Smooth muscle cell (in vitro differentiated cells): ENCODE measurements at regions not wholly inside any gene's neighbourhood (a gene's known extent, or its start where the extent isn't known, plus 50 kb on each side); places are given as distances from the start of the nearest gene placed in this dataset.

Experiments
- DNase-seq: peaks from one replicate; lab custom pipeline; 2025; ENCODE audit not compliant: unreplicated experiment; lab: John Stamatoyannopoulos, UW
- H2AFZ ChIP-seq: fragments of 200-600 bp; sonication (generic); 2 replicates; pipeline ENCODE4 v1.6.0; 2016; ENCODE audit warnings: antibody characterized with exemption, low read depth, mild to moderate bottlenecking
- H3F3A ChIP-seq: fragments of 200-600 bp; sonication (generic); 2 replicates; pipeline ENCODE4 v1.6.0; 2017; ENCODE audit warnings: antibody characterized with exemption, low read depth
- H3K27ac ChIP-seq: fragments of 200-600 bp; sonication (generic); 2 replicates; pipeline ENCODE4 v1.5.1; 2016; ENCODE audit warnings: low read depth, mild to moderate bottlenecking
- H3K27me3 ChIP-seq: fragments of 200-600 bp; sonication (generic); 2 replicates; pipeline ENCODE4 v1.6.1; 2016; ENCODE audit warnings: low read depth, mild to moderate bottlenecking
- H3K36me3 ChIP-seq: fragments of 200-600 bp; sonication (generic); 2 replicates; pipeline ENCODE4 v1.5.1; 2016; ENCODE audit warnings: low read depth
- H3K4me1 ChIP-seq: fragments of 200-600 bp; sonication (generic); 2 replicates; pipeline ENCODE4 v1.5.1; 2016; ENCODE audit warnings: low read depth
- H3K4me2 ChIP-seq: fragments of 200-600 bp; sonication (generic); 2 replicates; pipeline ENCODE4 v1.6.0; 2016; ENCODE audit warnings: mild to moderate bottlenecking
- H3K4me3 ChIP-seq: fragments of 200-600 bp; sonication (generic); 2 replicates; pipeline ENCODE4 v1.5.1; 2016; ENCODE audit warnings: mild to moderate bottlenecking
- H3K79me2 ChIP-seq: fragments of 200-600 bp; sonication (generic); 2 replicates; pipeline ENCODE4 v1.6.0; 2016; ENCODE audit warnings: low read depth, mild to moderate bottlenecking
- H3K9ac ChIP-seq: fragments of 200-600 bp; sonication (generic); 2 replicates; pipeline ENCODE4 v1.6.0; 2016; ENCODE audit warnings: low read depth
- H3K9me3 ChIP-seq: fragments of 200-600 bp; sonication (generic); replicated peaks from 2 replicates; pipeline ENCODE4 v1.5.1; 2016; ENCODE audit warnings: low read depth
- H4K20me1 ChIP-seq: fragments of 200-600 bp; sonication (generic); 2 replicates; pipeline ENCODE4 v1.6.0; 2016; ENCODE audit warnings: low read depth
- CTCF ChIP-seq: fragments of 200-600 bp; sonication (generic); IDR thresholded peaks from 2 replicates; pipeline ENCODE4 v1.5.1; 2017; ENCODE audit warnings: borderline replicate concordance, mild to moderate bottlenecking, antibody characterized with exemption; ENCODE audit not compliant: insufficient read depth, poor library complexity, severe bottlenecking
- WGBS: methylation state at CpG from one replicate; pipeline ENCODE4 v1.1.7; 2016; ENCODE audit warnings: low lambda C conversion rate; 5-methylcytosine and 5-hydroxymethylcytosine counted together

GRCh38 chr4:174405923-174406322 is 116.4 kb downstream of the HPGD start:
- H3K36me3 ChIP-seq, result no peaks in the 10 kb centered on the region
- peaks cover 20% of the 10 kb centered on the region for H3K4me1 ChIP-seq
- no peak overlapping the region for H2AFZ ChIP-seq
- H3K4me2 ChIP-seq, result no peak overlapping the region
- DNase-seq, result no peak
- TF ChIP-seq CTCF, result no peak
- no peak overlapping the region for H3K4me3 ChIP-seq
- WGBS, result 96% methylated on average over 3 of the region's 3 CpGs
- H3K27ac ChIP-seq, result no peak overlapping the region
- H3K9me3 ChIP-seq, result no peaks in the 10 kb centered on the region
- H3F3A ChIP-seq, result no peaks in the 10 kb centered on the region
- no peaks in the 10 kb centered on the region for H3K79me2 ChIP-seq
- H3K9ac ChIP-seq, result no peak overlapping the region
- H4K20me1 ChIP-seq, result no peaks in the 10 kb centered on the region
- no peaks in the 10 kb centered on the region for H3K27me3 ChIP-seq

- Histone ChIP-seq H3K4me2 (no peak overlapping the region), H3K4me3 (no peak overlapping the region), H3K9me3 (no peaks in the 10 kb centered on the region), H3K79me2 (no peaks in the 10 kb centered on the region), H3K9ac (no peak overlapping the region), H2AFZ (no peak overlapping the region), H3F3A (no peaks in the 10 kb centered on the region), H3K27me3 (no peaks in the 10 kb centered on the region), H3K27ac (no peak overlapping the region), H3K4me1 (peaks cover 22% of the 10 kb centered on the region), H3K36me3 (no peaks in the 10 kb centered on the region), H4K20me1 (no peaks in the 10 kb centered on the region)
- WGBS, result 100% methylated on average over 1 of the region's 1 CpG
- no peak for DNase-seq
- no peak for TF ChIP-seq CTCF
Observed at GRCh38 chr4:174404677-174405076, 117.6 kb downstream of the HPGD start.

- no peak overlapping the region for H3K9ac ChIP-seq
- peak overlapping the region; percentile 36 for H2AFZ ChIP-seq
- no peak overlapping the region for H3K27ac ChIP-seq
- peaks cover 22% of the 10 kb centered on the region for H3K4me1 ChIP-seq
- no peaks in the 10 kb centered on the region for H3F3A ChIP-seq
- no peaks in the 10 kb centered on the region for H3K79me2 ChIP-seq
- DNase-seq, result no peak
- no peaks in the 10 kb centered on the region for H3K27me3 ChIP-seq
- no peak overlapping the region for H3K4me3 ChIP-seq
- WGBS, result 80% methylated on average over 6 of the region's 6 CpGs
- no peak overlapping the region for H3K4me2 ChIP-seq
- no peaks in the 10 kb centered on the region for H3K9me3 ChIP-seq
- H4K20me1 ChIP-seq, result no peaks in the 10 kb centered on the region
- H3K36me3 ChIP-seq, result no peaks in the 10 kb centered on the region
- no peak for TF ChIP-seq CTCF
Observed at GRCh38 chr4:174403177-174403543, 119.1 kb downstream of the HPGD start.

- Histone ChIP-seq H3K4me3 (no peak overlapping the region), H3K4me2 (no peak overlapping the region), H3K79me2 (no peaks in the 10 kb centered on the region), H3K27ac (peak overlapping the region; percentile 53), H2AFZ (peak overlapping the region; percentile 36), H3F3A (no peaks in the 10 kb centered on the region), H3K9ac (no peak overlapping the region), H3K9me3 (no peaks in the 10 kb centered on the region), H3K27me3 (no peaks in the 10 kb centered on the region), H4K20me1 (no peaks in the 10 kb centered on the region), H3K4me1 (peaks cover 22% of the 10 kb centered on the region), H3K36me3 (no peaks in the 10 kb centered on the region)
- no peak for TF ChIP-seq CTCF
- DNase-seq, result no peak
- 41% methylated on average over 3 of the region's 3 CpGs for WGBS
Observed at GRCh38 chr4:174402470-174403176, 118.9 kb downstream of the CEP44 start.
